GM12892 (cell line): ENCODE measurements at regions not wholly inside any gene's neighbourhood (a gene's known extent, or its start where the extent isn't known, plus 50 kb on each side); places are given as distances from the start of the nearest gene placed in this dataset.

Experiments used
- POLR2A ChIP-seq: IDR thresholded peaks from 2 replicates; pipeline ENCODE4 v1.6.1; 2011; ENCODE audit warnings: low read depth, low read length, control low read depth
- TAF1 ChIP-seq: IDR thresholded peaks from 2 replicates; pipeline ENCODE4 v1.6.1; 2011; ENCODE audit warnings: low read depth, mild to moderate bottlenecking, control low read depth, low read length, borderline replicate concordance

DNA sequence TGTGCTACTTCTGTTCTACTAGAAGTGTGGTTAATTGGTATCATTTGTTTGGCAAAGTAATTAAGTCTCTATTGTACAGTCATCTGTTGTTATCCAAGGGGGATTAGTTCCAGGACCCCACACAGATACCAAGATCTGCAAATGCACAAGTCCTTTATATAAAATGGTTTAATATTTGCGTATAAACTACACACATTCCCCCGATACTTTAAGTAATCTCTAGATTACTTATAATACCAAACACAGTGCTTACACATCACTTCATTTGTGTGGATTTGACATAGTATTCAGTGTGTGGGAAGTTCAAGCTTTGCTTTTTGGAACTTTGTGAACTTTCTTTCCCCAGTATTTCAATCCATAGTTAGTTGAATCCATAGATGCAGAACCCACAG, 50.5 kb upstream of the ABI3BP start:
- TF ChIP-seq TAF1 (no peak), POLR2A (no peak)
